ENCODE measurements at regions not wholly inside any gene's neighbourhood (a gene's known extent, or its start where the extent isn't known, plus 50 kb on each side); places are given as distances from the start of the nearest gene placed in this dataset.

- Histone ChIP-seq H3K4me3 (ENCODE audit: low read depth, low read length) (no peak overlapping the region), H3K36me3 (ENCODE audit: control insufficient read depth in 2 of 2, insufficient read depth in 1 of 2, low read length in 2 of 2) (no peaks in the 10 kb centered on the region), H3K9me3 (ENCODE audit: control insufficient read depth, insufficient read depth, low read depth, low read length) (no peaks in the 10 kb centered on the region), H3K27ac (ENCODE audit: extremely low read depth, low read depth, low read length) (no peak overlapping the region), H3K4me1 (ENCODE audit: control insufficient read depth, insufficient read depth, low read length) (no peaks in the 10 kb centered on the region)
- CTCF ChIA-PET: interaction anchor here (0.7 kb wide), 1 partner anchor 158 kb away, joined by 3 read pairs; no protein-coding TSS in a partner anchor
- no peak for TF ChIP-seq ZNF26 (tag by site-specific recombination; IDR thresholded peaks at IDR 0.05)
- TF ChIP-seq INSM2 (tag by site-specific recombination; IDR thresholded peaks at IDR 0.05): no peak
- TF ChIP-seq REST (tag by site-specific recombination; IDR thresholded peaks at IDR 0.05): no peak
- no peak for TF ChIP-seq GLIS2 (tag by site-specific recombination; IDR thresholded peaks at IDR 0.05)
- no peak for TF ChIP-seq IKZF3 (tag by site-specific recombination; IDR thresholded peaks at IDR 0.05)
- TF ChIP-seq ZBTB1 (tag by site-specific recombination; IDR thresholded peaks at IDR 0.05): no peak
- TF ChIP-seq ZNF580 (tag by site-specific recombination; IDR thresholded peaks at IDR 0.05): no peak
- no peak for TF ChIP-seq GLI4 (tag by site-specific recombination; IDR thresholded peaks at IDR 0.05)
- no peak for TF ChIP-seq ZSCAN5A (tag by site-specific recombination; IDR thresholded peaks at IDR 0.05)
- TF ChIP-seq SCRT2 (tag by site-specific recombination; IDR thresholded peaks at IDR 0.05): no peak
- TF ChIP-seq ZBTB21 (tag by site-specific recombination; IDR thresholded peaks at IDR 0.05): no peak
- TF ChIP-seq SP2 (tag by site-specific recombination; IDR thresholded peaks at IDR 0.05): no peak
- TF ChIP-seq ZFHX2 (tag by site-specific recombination; conservative IDR thresholded peaks at IDR 0.05): no peak
- no peak for TF ChIP-seq ZSCAN4 (tag by site-specific recombination; IDR thresholded peaks at IDR 0.05)
- TF ChIP-seq ELK4 (IDR thresholded peaks at IDR 0.05; ENCODE audit: borderline replicate concordance, low read depth, low read length): no peak
- POLR2A ChIA-PET: no interaction called here
Observed at GRCh38 chr4:159043861-159044260, 59.0 kb upstream of the RAPGEF2 start.
